ENCODE measurements at regions not wholly inside any gene's neighbourhood (a gene's known extent, or its start where the extent isn't known, plus 50 kb on each side); places are given as distances from the start of the nearest gene placed in this dataset.

- peak; percentile 60 for DNase-seq
Observed at GRCh38 chr2:41934329-41934958, 113.4 kb upstream of the PKDCC start.

- DNase-seq, result no peak
Observed at GRCh38 chr2:41935002-41935401, 112.8 kb upstream of the PKDCC start.

- DNase-seq, result no peak
Observed at GRCh38 chr2:41935825-41936224, 112.0 kb upstream of the PKDCC start.

- DNase-seq, result no peak
Observed at GRCh38 chr2:41936771-41937463, 110.9 kb upstream of the PKDCC start.

GRCh38 chr2:41937464-41937906, 110.3 kb upstream of the PKDCC start:
- DNase-seq, result no peak

GRCh38 chr2:41937921-41938708, 109.7 kb upstream of the PKDCC start:
- DNase-seq, result no peak

GRCh38 chr2:41940060-41940744, 107.6 kb upstream of the PKDCC start:
- DNase-seq, result no peak

- DNase-seq, result no peak
Observed at GRCh38 chr2:41940745-41941063, 107.1 kb upstream of the PKDCC start.

- DNase-seq, result no peak
Observed at GRCh38 chr2:41941831-41942230, 106.0 kb upstream of the PKDCC start.

GRCh38 chr2:41942278-41942677, 105.5 kb upstream of the PKDCC start:
- no peak for DNase-seq

- no peak for DNase-seq
Observed at GRCh38 chr2:41943159-41943558, 104.7 kb upstream of the PKDCC start.

GRCh38 chr2:41944220-41944880, 103.5 kb upstream of the PKDCC start:
- DNase-seq, result no peak

GRCh38 chr2:41947701-41948396, 100.0 kb upstream of the PKDCC start:
- DNase-seq, result no peak

GRCh38 chr2:41948397-41948763, 99.4 kb upstream of the PKDCC start:
- DNase-seq, result no peak

- DNase-seq, result no peak
Observed at GRCh38 chr2:41949091-41949882, 98.5 kb upstream of the PKDCC start.

- no peak for DNase-seq
Observed at GRCh38 chr2:41949883-41950665, 97.7 kb upstream of the PKDCC start.

- no peak for DNase-seq
Observed at GRCh38 chr2:41950666-41950960, 97.2 kb upstream of the PKDCC start.

- DNase-seq, result no peak
Observed at GRCh38 chr2:41954304-41955291, 93.2 kb upstream of the PKDCC start.
